ENCODE measurements at regions not wholly inside any gene's neighbourhood (a gene's known extent, or its start where the extent isn't known, plus 50 kb on each side); places are given as distances from the start of the nearest gene placed in this dataset.
"Not testable (repeated sequence)": the region's sequence is repeated elsewhere in the genome, so short reads cannot be mapped to it uniquely, and the experiment has no call there.

GRCh38 chr10:120213283-120213682, 243.7 kb upstream of the PLPP4 start:
- TF ChIP-seq RCOR1 (IDR thresholded peaks at IDR 0.05; ENCODE audit: low read length); POLR2AphosphoS5 (IDR thresholded peaks at IDR 0.05; ENCODE audit: low read depth, low read length); MAX (IDR thresholded peaks at IDR 0.05; ENCODE audit: low read depth); CTCF (IDR thresholded peaks at IDR 0.05); EP300 (IDR thresholded peaks at IDR 0.05; ENCODE audit: borderline replicate concordance in 1 of 2, low read depth in 1 of 2, low read length in 1 of 2); EZH2phosphoT487 (IDR thresholded peaks at IDR 0.05; ENCODE audit: borderline replicate concordance, low read depth); USF2 (IDR thresholded peaks at IDR 0.05; ENCODE audit: borderline replicate concordance, low read depth, low read length); FOSL2 (IDR thresholded peaks at IDR 0.05; ENCODE audit: borderline replicate concordance, low read depth); TAF1 (IDR thresholded peaks at IDR 0.05; ENCODE audit: borderline replicate concordance, low read depth, low read length); RAD21 (IDR thresholded peaks at IDR 0.05; ENCODE audit: low read length); SIN3A (IDR thresholded peaks at IDR 0.05; ENCODE audit: borderline replicate concordance, low read depth, low read length); USF1 (IDR thresholded peaks at IDR 0.05; ENCODE audit: borderline replicate concordance, low read depth); RFX5 (IDR thresholded peaks at IDR 0.05; ENCODE audit: low read length); REST (IDR thresholded peaks at IDR 0.05; ENCODE audit: low read depth, low read length): not testable (repeated sequence)
